ENCODE measurements at regions not wholly inside any gene's neighbourhood (a gene's known extent, or its start where the extent isn't known, plus 50 kb on each side); places are given as distances from the start of the nearest gene placed in this dataset.
"Not testable (repeated sequence)": the region's sequence is repeated elsewhere in the genome, so short reads cannot be mapped to it uniquely, and the experiment has no call there.

DNA sequence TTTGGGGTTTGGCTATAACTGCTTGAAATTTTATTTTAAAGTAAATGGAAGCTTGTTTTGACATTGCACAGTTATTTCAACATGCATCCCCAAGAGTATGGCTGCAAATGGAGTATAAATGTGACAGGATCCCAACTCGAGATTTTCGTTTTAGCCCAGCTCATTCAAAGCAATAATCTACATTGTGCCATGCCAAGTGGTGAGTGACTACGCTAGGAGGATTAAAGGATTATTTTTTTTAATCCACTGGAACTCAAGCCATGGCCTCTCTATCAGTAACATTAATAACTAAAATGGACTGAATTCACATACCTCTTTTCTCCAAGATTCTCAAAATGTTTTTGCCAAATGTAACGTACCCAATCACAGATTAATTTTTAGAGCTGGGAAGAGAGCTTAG is 60.6 kb upstream of the AUTS2 start:
- no peaks in the 10 kb centered on the region for H3K4me1 ChIP-seq (ENCODE audit: insufficient read depth, low read length)
- H3K4me2 ChIP-seq (ENCODE audit: insufficient read depth, low read length): no peak overlapping the region
- no peak for TF ChIP-seq CTCF (IDR thresholded peaks at IDR 0.05; ENCODE audit: extremely low read depth, low read depth, low read length)
- no peaks in the 10 kb centered on the region for H4K20me1 ChIP-seq (ENCODE audit: insufficient read depth, low read length)
- no peaks in the 10 kb centered on the region for H3K36me3 ChIP-seq (ENCODE audit: insufficient read depth, low read length)
- no peaks in the 10 kb centered on the region for H3K79me2 ChIP-seq (ENCODE audit: insufficient read depth, low read length)
- H3K27me3 ChIP-seq (ENCODE audit: insufficient read depth, low read length): no peaks in the 10 kb centered on the region
- H3K9me3 ChIP-seq (ENCODE audit: low read depth, low read length): no peaks in the 10 kb centered on the region
- no peak for DNase-seq (ENCODE audit: insufficient read length, low spot score, missing footprints)
- H3K4me3 ChIP-seq (ENCODE audit: insufficient read depth, low read length): no peak overlapping the region
- H2AFZ ChIP-seq (ENCODE audit: low read length): no peak overlapping the region
- H3K27ac ChIP-seq (ENCODE audit: low read depth, low read length): no peak overlapping the region

- Histone ChIP-seq H2AFZ (ENCODE audit: low read length) (no peak overlapping the region), H3K36me3 (ENCODE audit: insufficient read depth, low read length) (no peaks in the 10 kb centered on the region), H3K27ac (ENCODE audit: low read depth, low read length) (no peak overlapping the region), H3K4me3 (ENCODE audit: insufficient read depth, low read length) (no peak overlapping the region), H3K4me2 (ENCODE audit: insufficient read depth, low read length) (no peak overlapping the region), H3K4me1 (ENCODE audit: insufficient read depth, low read length) (no peaks in the 10 kb centered on the region), H3K27me3 (ENCODE audit: insufficient read depth, low read length) (no peaks in the 10 kb centered on the region), H4K20me1 (ENCODE audit: insufficient read depth, low read length) (no peaks in the 10 kb centered on the region), H3K9me3 (ENCODE audit: low read depth, low read length) (no peaks in the 10 kb centered on the region), H3K79me2 (ENCODE audit: insufficient read depth, low read length) (no peaks in the 10 kb centered on the region)
- no peak for DNase-seq (ENCODE audit: insufficient read length, low spot score, missing footprints)
- no peak for TF ChIP-seq CTCF (IDR thresholded peaks at IDR 0.05; ENCODE audit: extremely low read depth, low read depth, low read length)
These were observed 58.7 kb upstream of the AUTS2 start for GRCh38 chr7:69539531-69539930.

- Histone ChIP-seq H3K36me3 (ENCODE audit: insufficient read depth, low read length) (no peaks in the 10 kb centered on the region), H4K20me1 (ENCODE audit: insufficient read depth, low read length) (no peaks in the 10 kb centered on the region), H3K9me3 (ENCODE audit: low read depth, low read length) (no peaks in the 10 kb centered on the region), H3K4me2 (ENCODE audit: insufficient read depth, low read length) (no peak overlapping the region), H3K27ac (ENCODE audit: low read depth, low read length) (no peak overlapping the region), H3K4me1 (ENCODE audit: insufficient read depth, low read length) (no peaks in the 10 kb centered on the region), H2AFZ (ENCODE audit: low read length) (no peak overlapping the region), H3K4me3 (ENCODE audit: insufficient read depth, low read length) (no peak overlapping the region), H3K27me3 (ENCODE audit: insufficient read depth, low read length) (no peaks in the 10 kb centered on the region), H3K79me2 (ENCODE audit: insufficient read depth, low read length) (no peaks in the 10 kb centered on the region)
- no peak for TF ChIP-seq CTCF (IDR thresholded peaks at IDR 0.05; ENCODE audit: extremely low read depth, low read depth, low read length)
- DNase-seq (ENCODE audit: insufficient read length, low spot score, missing footprints): no peak
These were observed 58.0 kb upstream of the AUTS2 start for GRCh38 chr7:69540287-69540686.

DNA sequence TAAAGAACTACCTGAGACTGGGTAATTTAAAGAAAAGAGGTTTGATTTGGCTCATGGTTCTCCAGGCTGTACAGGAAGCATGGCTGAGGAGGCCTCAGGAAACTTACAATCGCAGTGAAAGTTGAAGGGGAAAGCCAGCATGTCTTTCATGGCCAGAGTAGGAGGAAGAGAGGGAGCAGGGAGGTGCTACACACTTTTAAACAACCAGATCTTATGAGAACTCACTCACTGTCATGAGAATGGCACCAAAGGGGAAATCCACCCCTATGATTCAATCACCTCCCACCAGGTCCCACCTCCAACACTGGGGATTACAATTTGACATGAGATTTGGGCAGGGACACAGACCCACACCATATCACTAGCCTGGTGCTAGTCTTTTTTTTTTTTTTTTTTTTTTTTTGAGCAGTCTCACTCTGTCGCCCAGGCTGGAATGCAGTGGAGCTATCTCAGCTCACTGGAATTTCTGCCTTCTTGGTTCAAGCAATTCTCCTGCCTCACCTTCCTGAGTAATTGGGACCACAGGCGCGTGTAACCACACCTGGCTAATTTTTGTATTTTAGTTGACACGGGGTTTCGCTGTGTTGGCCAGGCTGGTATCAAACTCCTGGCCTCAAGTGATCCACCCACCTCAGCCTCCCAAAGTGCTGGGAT is 56.4 kb upstream of the AUTS2 start:
- not testable (repeated sequence) for H3K27ac ChIP-seq (ENCODE audit: low read depth, low read length); DNase-seq (ENCODE audit: insufficient read length, low spot score, missing footprints); H3K4me2 ChIP-seq (ENCODE audit: insufficient read depth, low read length); H3K4me3 ChIP-seq (ENCODE audit: insufficient read depth, low read length); H3K36me3 ChIP-seq (ENCODE audit: insufficient read depth, low read length); H3K9me3 ChIP-seq (ENCODE audit: low read depth, low read length); H3K79me2 ChIP-seq (ENCODE audit: insufficient read depth, low read length); H4K20me1 ChIP-seq (ENCODE audit: insufficient read depth, low read length); H3K27me3 ChIP-seq (ENCODE audit: insufficient read depth, low read length); H3K4me1 ChIP-seq (ENCODE audit: insufficient read depth, low read length); H2AFZ ChIP-seq (ENCODE audit: low read length)

Data from osteoblast (primary cell).